ENCODE measurements at regions not wholly inside any gene's neighbourhood (a gene's known extent, or its start where the extent isn't known, plus 50 kb on each side); places are given as distances from the start of the nearest gene placed in this dataset.

GRCh38 chr1:219460896-219461815 is 151.7 kb downstream of the ZC3H11B start:
- TF ChIP-seq TEAD4 (CRISPR knock-in tag; IDR thresholded peaks at IDR 0.05) (no peak), ETV6 (CRISPR knock-in tag; IDR thresholded peaks at IDR 0.05) (no peak), NFE2L1 (CRISPR knock-in tag; IDR thresholded peaks at IDR 0.05) (no peak), KAT7 (CRISPR knock-in tag; IDR thresholded peaks at IDR 0.05; ENCODE audit: borderline replicate concordance) (no peak), USF2 (CRISPR knock-in tag; IDR thresholded peaks at IDR 0.05) (no peak), E2F4 (CRISPR knock-in tag; IDR thresholded peaks at IDR 0.05; ENCODE audit: borderline replicate concordance, low read depth) (no peak), ZNF317 (CRISPR knock-in tag; IDR thresholded peaks at IDR 0.05; ENCODE audit: borderline replicate concordance, low read depth) (no peak), AR (CRISPR knock-in tag; IDR thresholded peaks at IDR 0.05) (no peak), ATF3 (CRISPR knock-in tag; conservative IDR thresholded peaks at IDR 0.05) (no peak), ZMAT4 (CRISPR knock-in tag; IDR thresholded peaks at IDR 0.05) (no peak), NR1H2 (CRISPR knock-in tag; IDR thresholded peaks at IDR 0.05) (no peak), MXD4 (CRISPR knock-in tag; IDR thresholded peaks at IDR 0.05; ENCODE audit: borderline replicate concordance) (no peak), ZNF138 (CRISPR knock-in tag; conservative IDR thresholded peaks at IDR 0.05) (no peak), ATF1 (CRISPR knock-in tag; IDR thresholded peaks at IDR 0.05) (no peak)
- CTCF ChIA-PET = no interaction called here
- Mint-ChIP-seq H3K9me3 (no peaks in the 10 kb centered on the region), H3K36me3 (no peaks in the 10 kb centered on the region), H3K4me1 (no peaks in the 10 kb centered on the region), H3K27ac (no peak overlapping the region), H3K27me3 (ENCODE audit: low read depth) (no peaks in the 10 kb centered on the region), H3K4me3 (no peak overlapping the region)
- POLR2A ChIA-PET = no interaction called here
- no peak for DNase-seq (ENCODE audit: low spot score)
- no peak for ATAC-seq

GRCh38 chr1:219460081-219460895 is 152.6 kb downstream of the ZC3H11B start:
- Mint-ChIP-seq H3K4me1 (no peaks in the 10 kb centered on the region), H3K27ac (no peak overlapping the region), H3K27me3 (ENCODE audit: low read depth) (no peaks in the 10 kb centered on the region), H3K9me3 (no peaks in the 10 kb centered on the region), H3K36me3 (no peaks in the 10 kb centered on the region), H3K4me3 (no peak overlapping the region)
- CTCF ChIA-PET = no interaction called here
- POLR2A ChIA-PET = no interaction called here
- ATAC-seq (no peak), DNase-seq (ENCODE audit: low spot score) (no peak)
- TF ChIP-seq PRDM15 (CRISPR knock-in tag; IDR thresholded peaks at IDR 0.05) (no peak), MAX (CRISPR knock-in tag; IDR thresholded peaks at IDR 0.05) (no peak), CREB1 (CRISPR knock-in tag; IDR thresholded peaks at IDR 0.05) (no peak), TP53 (CRISPR knock-in tag; IDR thresholded peaks at IDR 0.05) (no peak), ZNF512 (CRISPR knock-in tag; IDR thresholded peaks at IDR 0.05; ENCODE audit: borderline replicate concordance) (no peak), NR3C1 (CRISPR knock-in tag; conservative IDR thresholded peaks at IDR 0.05; ENCODE audit: low read depth) (no peak), USF1 (CRISPR knock-in tag; IDR thresholded peaks at IDR 0.05) (no peak)
